Testis (tissue), 2 donors: ENCODE measurements at regions not wholly inside any gene's neighbourhood (a gene's known extent, or its start where the extent isn't known, plus 50 kb on each side); places are given as distances from the start of the nearest gene placed in this dataset.
A peak's percentile ranks its signal among the peaks of the same experiment; 100 is the strongest.
"Not testable (repeated sequence)": the region's sequence is repeated elsewhere in the genome, so short reads cannot be mapped to it uniquely, and the experiment has no call there.

ENCODE experiments used
- DNase-seq: peaks from one replicate; pipeline ENCODE4 v3.0.0-alpha.2; 2019
- H3K27ac ChIP-seq, 2 donors: fragments of 200-600 bp; sonication (generic); one replicate each; pipeline ENCODE4 v1.5.1; 2019
- H3K27me3 ChIP-seq: fragments of 200-600 bp; sonication (generic); one replicate; pipeline ENCODE4 v1.5.1; 2019
- H3K36me3 ChIP-seq: fragments of 200-600 bp; sonication (generic); one replicate; pipeline ENCODE4 v1.5.1; 2017; ENCODE audit warnings: low read depth; ENCODE audit errors: missing control alignments
- H3K4me1 ChIP-seq: fragments of 200-600 bp; sonication (generic); one replicate; pipeline ENCODE4 v1.5.1; 2019
- H3K4me3 ChIP-seq, 2 donors: fragments of 200-600 bp; sonication (generic); one replicate each; pipeline ENCODE4 v1.5.1; 2017 to 2019
- H3K9me3 ChIP-seq: fragments of 200-600 bp; sonication (generic); one replicate; pipeline ENCODE4 v1.5.1; 2017
- CTCF ChIP-seq, 3 experiments: fragments of 450-650 bp in 2 of 3; fragments of 200-600 bp in 1 of 3; sonication (generic) in 1 of 3; IDR thresholded peaks; one replicate each; pipeline ENCODE4 v1.5.1; 2016 to 2019; ENCODE audit warnings: antibody characterized with exemption in 3 of 3, mild to moderate bottlenecking in 2 of 3, moderate library complexity in 1 of 3
- POLR2A ChIP-seq: fragments of 450-650 bp; IDR thresholded peaks from one replicate; pipeline ENCODE4 v1.6.1; 2017; ENCODE audit warnings: antibody characterized with exemption, mild to moderate bottlenecking, moderate library complexity
- WGBS, 2 donors: methylation state at CpG; one replicate each; pipeline ENCODE4 v1.1.5; 2018; 5-methylcytosine and 5-hydroxymethylcytosine counted together
- intact Hi-C: fragments of 100-400 bp; cut with DNase I; formaldehyde crosslinking; loops from one replicate; pipeline ENCODE4 v1.15.1; 2023; ENCODE audit warnings: low total_unique reads

GRCh38 chr7:113030489-113030888 is 56.1 kb downstream of the GPR85 start:
- Histone ChIP-seq H3K36me3 (no peaks in the 10 kb centered on the region), H3K27ac (no peak overlapping the region), H3K27me3 (no peaks in the 10 kb centered on the region), H3K4me3 (no peak overlapping the region), H3K9me3 (no peaks in the 10 kb centered on the region), H3K4me1 (no peaks in the 10 kb centered on the region)
- TF ChIP-seq CTCF (IDR thresholded peaks at IDR 0.05) (no peak), POLR2A (no peak)
- 96 to 98% methylated on average over 1 of the region's 1 CpG for WGBS, 2 donors
- intact Hi-C loops = no loop called here
- DNase-seq = no peak

- intact Hi-C loops = no loop called here
- Histone ChIP-seq H3K4me1 (no peaks in the 10 kb centered on the region), H3K36me3 (no peaks in the 10 kb centered on the region), H3K9me3 (no peaks in the 10 kb centered on the region), H3K27ac (no peak overlapping the region), H3K4me3 (no peak overlapping the region), H3K27me3 (no peaks in the 10 kb centered on the region)
- no peak for TF ChIP-seq CTCF (IDR thresholded peaks at IDR 0.05)
- TF ChIP-seq POLR2A = no peak
- no peak for DNase-seq
- 80 to 87% methylated on average over 1 of the region's 1 CpG for WGBS, 2 donors
Observed at GRCh38 chr7:113026941-113027340, 59.7 kb downstream of the GPR85 start.

GRCh38 chr7:113017144-113017857 is 69.3 kb downstream of the GPR85 start:
- DNase-seq, intact Hi-C loops, H3K27me3 ChIP-seq, H3K36me3 ChIP-seq, H3K4me1 ChIP-seq, H3K27ac ChIP-seq, H3K9me3 ChIP-seq: not testable (repeated sequence)
- peak overlapping the region; percentile 31 to 36 for H3K4me3 ChIP-seq
- 52 to 86% methylated on average over 6 to 34 of the region's 43 CpGs for WGBS, 2 donors

- no peak for DNase-seq
- Histone ChIP-seq H3K4me1 (no peaks in the 10 kb centered on the region), H3K27ac (no peak overlapping the region), H3K9me3 (no peaks in the 10 kb centered on the region), H3K4me3 (no peak overlapping the region), H3K27me3 (no peaks in the 10 kb centered on the region), H3K36me3 (no peaks in the 10 kb centered on the region)
- WGBS, 2 donors = 55 to 67% methylated on average over 2 of the region's 2 CpGs
- TF ChIP-seq CTCF (IDR thresholded peaks at IDR 0.05) (peak in 1 of 3 experiments; percentile 28), POLR2A (no peak)
- intact Hi-C loops = no loop called here
Observed at GRCh38 chr7:113015034-113015645, 71.5 kb downstream of the GPR85 start.

GRCh38 chr7:113013761-113014449 is 72.7 kb downstream of the GPR85 start:
- no peak for DNase-seq

GRCh38 chr7:113012862-113013261 is 73.8 kb downstream of the GPR85 start:
- H3K4me3 ChIP-seq, H3K27ac ChIP-seq, intact Hi-C loops, H3K27me3 ChIP-seq, H3K36me3 ChIP-seq, H3K9me3 ChIP-seq, DNase-seq, H3K4me1 ChIP-seq: not testable (repeated sequence)
- WGBS, 2 donors = 96 to 100% methylated on average over 1 of the region's 1 CpG

More at GRCh38 chr7:113013761-113014449, 72.7 kb downstream of the GPR85 start:
- intact Hi-C loops = no loop called here
- Histone ChIP-seq H3K27ac (no peak overlapping the region), H3K4me3 (no peak overlapping the region), H3K9me3 (no peaks in the 10 kb centered on the region), H3K36me3 (no peaks in the 10 kb centered on the region), H3K27me3 (no peaks in the 10 kb centered on the region), H3K4me1 (no peaks in the 10 kb centered on the region)
- TF ChIP-seq CTCF (IDR thresholded peaks at IDR 0.05) = no peak
